ENCODE measurements at regions not wholly inside any gene's neighbourhood (a gene's known extent, or its start where the extent isn't known, plus 50 kb on each side); places are given as distances from the start of the nearest gene placed in this dataset.

DNA sequence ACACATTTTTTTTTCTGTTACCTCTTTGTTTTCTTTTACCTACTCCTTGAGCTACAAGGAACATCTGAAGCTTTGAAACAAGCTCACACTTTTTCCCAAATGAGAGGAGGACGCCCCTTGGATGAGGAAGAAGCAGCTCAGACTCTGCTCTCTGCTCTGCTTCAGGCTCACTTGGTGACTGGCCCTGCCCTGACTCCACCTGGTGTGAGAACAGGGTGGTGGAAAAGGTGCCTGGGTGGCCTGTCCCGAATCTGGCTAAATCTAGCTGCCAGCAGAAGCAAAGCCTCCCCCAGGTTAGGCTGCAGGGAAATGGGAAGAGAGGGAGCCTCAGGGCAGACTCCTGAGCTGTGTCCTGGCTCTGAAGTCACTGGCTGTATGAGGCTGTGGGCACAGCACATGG, 68.0 kb upstream of the CEACAM8 start:
- Histone ChIP-seq H3K4me3 (no peak overlapping the region), H3K4me1 (no peaks in the 10 kb centered on the region), H3K36me3 (no peaks in the 10 kb centered on the region), H3K9me3 (no peaks in the 10 kb centered on the region), H3K27me3 (peaks cover 0 to 18% of the 10 kb centered on the region in 2 donors), H3K27ac (no peak overlapping the region)
- DNase-seq (no peak), ATAC-seq (no peak)
- TF ChIP-seq, protein P1, sequence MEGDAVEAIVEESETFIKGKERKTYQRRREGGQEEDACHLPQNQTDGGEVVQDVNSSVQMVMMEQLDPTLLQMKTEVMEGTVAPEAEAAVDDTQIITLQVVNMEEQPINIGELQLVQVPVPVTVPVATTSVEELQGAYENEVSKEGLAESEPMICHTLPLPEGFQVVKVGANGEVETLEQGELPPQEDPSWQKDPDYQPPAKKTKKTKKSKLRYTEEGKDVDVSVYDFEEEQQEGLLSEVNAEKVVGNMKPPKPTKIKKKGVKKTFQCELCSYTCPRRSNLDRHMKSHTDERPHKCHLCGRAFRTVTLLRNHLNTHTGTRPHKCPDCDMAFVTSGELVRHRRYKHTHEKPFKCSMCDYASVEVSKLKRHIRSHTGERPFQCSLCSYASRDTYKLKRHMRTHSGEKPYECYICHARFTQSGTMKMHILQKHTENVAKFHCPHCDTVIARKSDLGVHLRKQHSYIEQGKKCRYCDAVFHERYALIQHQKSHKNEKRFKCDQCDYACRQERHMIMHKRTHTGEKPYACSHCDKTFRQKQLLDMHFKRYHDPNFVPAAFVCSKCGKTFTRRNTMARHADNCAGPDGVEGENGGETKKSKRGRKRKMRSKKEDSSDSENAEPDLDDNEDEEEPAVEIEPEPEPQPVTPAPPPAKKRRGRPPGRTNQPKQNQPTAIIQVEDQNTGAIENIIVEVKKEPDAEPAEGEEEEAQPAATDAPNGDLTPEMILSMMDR (IDR thresholded peaks at IDR 0.05), result no peak
- intact Hi-C loops (cut with DNase I), result no loop called here

- H3K36me3 ChIP-seq, result no peaks in the 10 kb centered on the region
- no peak overlapping the region for H3K27ac ChIP-seq
- intact Hi-C loops (cut with DNase I), result no loop called here
- peaks cover 0 to 4% of the 10 kb centered on the region in 2 donors for H3K27me3 ChIP-seq
- H3K4me1 ChIP-seq, result no peaks in the 10 kb centered on the region
- ATAC-seq (no peak), DNase-seq (no peak)
- TF ChIP-seq, protein P1 (IDR thresholded peaks at IDR 0.05), result no peak
- no peak overlapping the region for H3K4me3 ChIP-seq
- H3K9me3 ChIP-seq, result no peaks in the 10 kb centered on the region
Measured at GRCh38 chr19:42660353-42660752, 65.6 kb upstream of the CEACAM8 start.

- Histone ChIP-seq H3K27ac (no peak overlapping the region), H3K4me3 (no peak overlapping the region), H3K9me3 (no peaks in the 10 kb centered on the region), H3K27me3 (no peaks in the 10 kb centered on the region), H3K4me1 (no peaks in the 10 kb centered on the region), H3K36me3 (no peaks in the 10 kb centered on the region)
- DNase-seq, result peak in 1 of 4 donors; percentile 4
- no peak for ATAC-seq
- intact Hi-C loops (cut with DNase I), result no loop called here
- TF ChIP-seq, protein P1 (IDR thresholded peaks at IDR 0.05), result no peak
Measured at GRCh38 chr19:42658076-42658475, 63.4 kb upstream of the CEACAM8 start.

DNA sequence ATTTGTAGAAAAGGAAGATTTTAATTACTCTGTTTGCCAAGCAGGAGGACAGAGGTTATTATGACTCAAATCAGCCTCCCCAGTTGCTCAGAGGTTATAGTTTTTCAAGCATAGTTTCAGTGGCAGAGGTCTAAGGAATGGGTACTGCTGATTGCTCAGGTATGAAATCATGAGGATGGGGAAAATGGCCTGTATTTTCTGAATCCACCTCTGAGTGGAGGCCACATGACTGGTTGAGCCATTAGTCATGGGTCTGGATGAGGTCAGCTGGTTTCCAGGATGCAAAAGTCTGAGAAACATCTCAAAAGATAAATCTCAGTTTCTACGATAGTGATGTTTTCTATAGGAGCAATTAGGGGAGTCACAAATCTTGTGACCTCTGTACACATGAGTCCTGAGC, 62.8 kb upstream of the CEACAM8 start:
- DNase-seq (no peak), ATAC-seq (no peak)

DNA sequence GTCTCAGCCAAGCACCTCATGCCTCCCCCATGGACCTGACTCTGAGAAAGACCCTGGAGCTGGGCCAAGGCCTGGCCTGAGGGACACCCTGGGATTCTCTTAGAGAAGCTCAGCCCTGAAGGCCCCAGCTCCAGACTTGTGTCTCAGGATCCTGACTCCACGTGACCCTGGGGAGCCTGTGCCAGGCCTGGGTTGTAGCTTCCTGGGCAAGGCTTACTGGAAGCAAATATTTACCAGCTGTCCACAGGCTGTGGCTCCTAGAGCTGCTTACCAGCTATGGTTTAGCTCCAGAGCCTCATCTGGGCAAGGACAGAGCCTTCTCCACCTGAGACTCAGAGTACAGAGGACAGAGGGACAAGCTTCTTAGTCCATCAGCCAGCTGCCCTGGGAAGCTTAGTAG, 61.0 kb upstream of the CEACAM8 start:
- DNase-seq (no peak), ATAC-seq (no peak)
- TF ChIP-seq, protein P1 (IDR thresholded peaks at IDR 0.05), result no peak
- Histone ChIP-seq H3K9me3 (no peaks in the 10 kb centered on the region), H3K4me1 (no peaks in the 10 kb centered on the region), H3K27me3 (no peaks in the 10 kb centered on the region), H3K27ac (no peak overlapping the region), H3K4me3 (no peak overlapping the region), H3K36me3 (no peaks in the 10 kb centered on the region)
- intact Hi-C loops (cut with DNase I), result no loop called here

More for the DNA sequence above, 62.8 kb upstream of the CEACAM8 start:
- H3K27me3 ChIP-seq, result no peaks in the 10 kb centered on the region
- intact Hi-C loops (cut with DNase I), result no loop called here
- TF ChIP-seq, protein P1 (IDR thresholded peaks at IDR 0.05), result no peak
- no peaks in the 10 kb centered on the region for H3K9me3 ChIP-seq
- H3K4me3 ChIP-seq, result no peak overlapping the region
- H3K36me3 ChIP-seq, result no peaks in the 10 kb centered on the region
- H3K4me1 ChIP-seq, result no peaks in the 10 kb centered on the region
- no peak overlapping the region for H3K27ac ChIP-seq
